Heart left ventricle (tissue), 16 donors: ENCODE measurements at regions not wholly inside any gene's neighbourhood (a gene's known extent, or its start where the extent isn't known, plus 50 kb on each side); places are given as distances from the start of the nearest gene placed in this dataset.

ENCODE experiments used
- ATAC-seq, 4 donors: fragments of 200-7000 bp; cut with Tn5 transposase; one replicate each; pipeline ENCODE4 v1.9.1; 2020 to 2022; ENCODE audit warnings: moderate library complexity in 4 of 4, mild to moderate bottlenecking in 3 of 4, moderate number of reproducible peaks in 1 of 4
- DNase-seq, 5 donors: peaks; one replicate each; pipeline ENCODE4 v3.0.0-alpha.2; 2020
- H3K27ac ChIP-seq, 12 donors: fragments of 200-600 bp; sonication (generic) in 4 of 12; one replicate each; pipeline versions ENCODE4 v1.5.0 to v1.8.0; 2016 to 2022; ENCODE audit warnings: mild to moderate bottlenecking in 2 of 12
- H3K27me3 ChIP-seq, 9 donors: fragments of 200-600 bp; sonication (generic) in 2 of 9; one replicate each; pipeline versions ENCODE4 v1.5.1 to v1.8.0; 2016 to 2022; ENCODE audit warnings: mild to moderate bottlenecking in 3 of 9
- H3K36me3 ChIP-seq, 9 donors: fragments of 200-600 bp; sonication (generic) in 2 of 9; one replicate each; pipeline versions ENCODE4 v1.5.0 to v1.8.0; 2018 to 2022; ENCODE audit warnings: mild to moderate bottlenecking in 2 of 9
- H3K4me1 ChIP-seq, 12 donors: fragments of 200-600 bp; sonication (generic) in 4 of 12; one replicate each; pipeline versions ENCODE4 v1.5.0 to v1.8.0; 2016 to 2022; ENCODE audit warnings: mild to moderate bottlenecking in 3 of 12
- H3K4me3 ChIP-seq, 12 donors: fragments of 200-600 bp; sonication (generic) in 4 of 12; one replicate each; pipeline versions ENCODE4 v1.5.0 to v1.8.0; 2017 to 2022; ENCODE audit warnings: mild to moderate bottlenecking in 9 of 12, moderate library complexity in 4 of 12
- H3K9me3 ChIP-seq, 12 donors: fragments of 200-600 bp; sonication (generic) in 4 of 12; one replicate each; pipeline versions ENCODE4 v1.5.0 to v1.8.0; 2016 to 2022; ENCODE audit warnings: mild to moderate bottlenecking in 1 of 12
- POLR2A ChIP-seq, 2 donors: fragments of 450-650 bp; IDR thresholded peaks; one replicate each; pipeline ENCODE4 v1.6.1; 2017; ENCODE audit warnings: antibody characterized with exemption in 2 of 2, mild to moderate bottlenecking in 2 of 2, moderate library complexity in 2 of 2
- WGBS, 4 donors: extraction: QIAGEN DNeasy Blood & Tissue Kit in 2 of 4; methylation state at CpG; one replicate each; pipeline versions ENCODE4 v1.1.5 to v1.1.7; 2013 to 2018; 5-methylcytosine and 5-hydroxymethylcytosine counted together
- intact Hi-C, 10 donors: fragments of 100-400 bp; cut with DNase I; formaldehyde crosslinking; loops; one replicate each; pipeline versions ENCODE4 v1.11.1 to v1.14.2; 2022
- TF ChIP-seq, protein P1 (sequence below), 12 donors: fragments of 200-600 bp; sonication (generic) in 4 of 12; IDR thresholded peaks; one replicate each; pipeline versions ENCODE4 v1.5.0 to v1.8.0; 2018 to 2022; ENCODE audit warnings: antibody characterized with exemption in 12 of 12, mild to moderate bottlenecking in 5 of 12
- donor health status: ischemic (EF 13 %, LVEDD 7.1; RV severe dilation, severe dysfunction).
- donor health status: healthy with polysubstance abuse.
- donor health status: DM: no; HTN: yes; CAD: no.
- donor health status: DM: no; HTN: no; CAD: no.
- donor health status: ischemic (EF 25% LVEDD 6.9; RV normal size, moderate dysfunction).
- donor health status: ischemic (EF 25% LVEDD 5.7; RV mildly dilated, moderate dysfunction).
- donor health status: healthy.
- donor health status: DM: yes; HTN: yes; CAD: no.
- donor health status: ischemic (EF 35%, LVEDD 5.7; RV mildly dilated, moderate dysfunction).
- donor health status: nonischemic (EF 11% LVEDD 7.7; RV severe dilation, severe dysfunction).
- donor health status: DM: yes; HTN: yes; CAD: no.
- donor health status: PGD.
- donor health status: ischemic (EF 29% LVEDD 5.4; RV normal size, mild dysfunction).
- donor health status: nonischemic (EF 23%, LVEDD 6.1; RV moderate dilation, normal function).

- TF ChIP-seq, protein P1, sequence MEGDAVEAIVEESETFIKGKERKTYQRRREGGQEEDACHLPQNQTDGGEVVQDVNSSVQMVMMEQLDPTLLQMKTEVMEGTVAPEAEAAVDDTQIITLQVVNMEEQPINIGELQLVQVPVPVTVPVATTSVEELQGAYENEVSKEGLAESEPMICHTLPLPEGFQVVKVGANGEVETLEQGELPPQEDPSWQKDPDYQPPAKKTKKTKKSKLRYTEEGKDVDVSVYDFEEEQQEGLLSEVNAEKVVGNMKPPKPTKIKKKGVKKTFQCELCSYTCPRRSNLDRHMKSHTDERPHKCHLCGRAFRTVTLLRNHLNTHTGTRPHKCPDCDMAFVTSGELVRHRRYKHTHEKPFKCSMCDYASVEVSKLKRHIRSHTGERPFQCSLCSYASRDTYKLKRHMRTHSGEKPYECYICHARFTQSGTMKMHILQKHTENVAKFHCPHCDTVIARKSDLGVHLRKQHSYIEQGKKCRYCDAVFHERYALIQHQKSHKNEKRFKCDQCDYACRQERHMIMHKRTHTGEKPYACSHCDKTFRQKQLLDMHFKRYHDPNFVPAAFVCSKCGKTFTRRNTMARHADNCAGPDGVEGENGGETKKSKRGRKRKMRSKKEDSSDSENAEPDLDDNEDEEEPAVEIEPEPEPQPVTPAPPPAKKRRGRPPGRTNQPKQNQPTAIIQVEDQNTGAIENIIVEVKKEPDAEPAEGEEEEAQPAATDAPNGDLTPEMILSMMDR (IDR thresholded peaks at IDR 0.05): no peak
- no peak for TF ChIP-seq POLR2A (IDR thresholded peaks at IDR 0.05)
- 46 to 55% (median 51%) methylated on average over 1 of the region's 1 CpG for WGBS, 4 donors
- no peaks in the 10 kb centered on the region for H3K36me3 ChIP-seq
- peak overlapping the region in 1 of 12 donors; percentile 33 for H3K27ac ChIP-seq
- H3K9me3 ChIP-seq: no peaks in the 10 kb centered on the region
- no peak overlapping the region for H3K4me3 ChIP-seq
- no peaks in the 10 kb centered on the region for H3K27me3 ChIP-seq
- peak in 3 of 4 donors; percentile 20 to 67 (median 41) for ATAC-seq
- DNase-seq: no peak
- peaks cover 0 to 13% (median 0%) of the 10 kb centered on the region in 12 donors for H3K4me1 ChIP-seq
- intact Hi-C loops: no loop called here
These were observed 145.9 kb upstream of the ATP1B1 start for GRCh38 chr1:168960595-168960994.

DNA sequence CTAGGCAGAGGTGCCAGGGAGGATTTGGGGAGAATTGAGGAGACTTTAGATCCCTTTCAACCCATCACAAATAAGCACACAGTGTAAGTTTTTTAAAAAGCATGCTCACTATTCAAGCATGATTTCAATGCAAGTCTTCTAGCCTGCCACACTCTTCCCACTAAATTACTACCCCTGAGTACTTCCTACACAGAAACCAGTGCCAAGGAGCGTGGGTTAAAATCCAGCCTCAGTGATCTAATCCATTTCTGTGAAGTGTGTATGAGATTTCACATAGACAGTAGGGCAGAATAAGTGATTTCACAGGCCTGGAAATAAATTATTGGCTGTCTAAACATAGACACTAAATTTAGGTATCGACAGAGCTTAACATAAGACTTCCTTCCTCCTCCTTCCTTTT is 142.9 kb upstream of the ATP1B1 start:
- no peak overlapping the region for H3K27ac ChIP-seq
- 65 to 74% (median 68%) methylated on average over 2 of the region's 2 CpGs for WGBS, 4 donors
- intact Hi-C loops: no loop called here
- no peak for DNase-seq
- TF ChIP-seq POLR2A (IDR thresholded peaks at IDR 0.05): no peak
- TF ChIP-seq, protein P1 (IDR thresholded peaks at IDR 0.05): no peak
- H3K36me3 ChIP-seq: no peaks in the 10 kb centered on the region
- no peaks in the 10 kb centered on the region for H3K9me3 ChIP-seq
- H3K27me3 ChIP-seq: no peaks in the 10 kb centered on the region
- H3K4me1 ChIP-seq: peaks cover 0 to 12% (median 0%) of the 10 kb centered on the region in 12 donors
- no peak overlapping the region for H3K4me3 ChIP-seq
- ATAC-seq: no peak

DNA sequence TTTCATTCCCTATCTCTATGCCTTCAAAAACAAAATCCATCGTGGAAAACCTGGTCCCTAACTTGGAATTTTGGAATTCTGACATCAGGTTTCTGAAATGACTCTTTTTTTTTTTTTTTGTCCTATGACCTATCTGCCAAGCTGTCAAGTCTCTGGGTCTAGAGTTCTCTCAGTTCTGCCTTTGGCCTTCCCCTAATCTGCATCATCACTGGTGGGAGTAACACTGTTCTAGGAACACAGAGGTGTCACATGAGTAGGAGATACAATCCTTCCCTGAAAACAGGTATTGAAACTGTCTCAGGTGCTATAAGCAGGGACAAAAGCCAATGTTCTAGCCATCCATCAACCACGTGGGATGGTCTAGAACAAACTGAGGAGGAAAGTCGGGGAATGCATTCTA is 142.0 kb upstream of the ATP1B1 start:
- 85 to 99% (median 96%) methylated on average over 3 of the region's 3 CpGs for WGBS, 4 donors
- Histone ChIP-seq H3K36me3 (no peaks in the 10 kb centered on the region), H3K27ac (no peak overlapping the region), H3K4me3 (no peak overlapping the region), H3K4me1 (peaks cover 0 to 10% (median 0%) of the 10 kb centered on the region in 12 donors), H3K9me3 (no peaks in the 10 kb centered on the region), H3K27me3 (no peaks in the 10 kb centered on the region)
- no peak for DNase-seq
- TF ChIP-seq, protein P1 (IDR thresholded peaks at IDR 0.05): no peak
- no peak for TF ChIP-seq POLR2A (IDR thresholded peaks at IDR 0.05)
- intact Hi-C loops: no loop called here
- ATAC-seq: no peak

DNA sequence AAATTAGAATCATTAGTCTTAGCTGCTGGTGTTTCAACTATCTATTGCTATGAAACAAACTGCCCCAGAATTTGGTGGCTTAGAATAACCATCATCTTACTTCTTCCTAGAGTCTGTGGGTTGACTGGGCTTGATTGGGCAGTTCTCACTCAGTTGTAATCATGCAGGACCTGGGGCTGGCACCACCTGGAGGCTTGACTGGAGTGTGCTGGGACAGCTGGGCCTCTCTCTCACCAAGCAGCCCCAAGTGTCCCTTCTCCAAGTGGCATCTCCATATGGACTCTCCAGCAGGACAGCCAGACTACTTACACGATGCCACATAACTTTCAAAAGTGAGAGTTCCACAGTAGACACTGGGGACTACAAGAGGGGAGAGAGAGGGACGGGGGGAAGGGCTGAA is 140.3 kb upstream of the ATP1B1 start:
- no peak for DNase-seq
- Histone ChIP-seq H3K4me1 (peaks cover 0 to 8% (median 2%) of the 10 kb centered on the region in 12 donors), H3K4me3 (no peak overlapping the region), H3K36me3 (no peaks in the 10 kb centered on the region), H3K27me3 (no peaks in the 10 kb centered on the region), H3K27ac (no peak overlapping the region), H3K9me3 (no peaks in the 10 kb centered on the region)
- no peak for TF ChIP-seq POLR2A (IDR thresholded peaks at IDR 0.05)
- TF ChIP-seq, protein P1 (IDR thresholded peaks at IDR 0.05): no peak
- no peak for ATAC-seq
- 88 to 96% (median 93%) methylated on average over 2 of the region's 2 CpGs for WGBS, 4 donors
- intact Hi-C loops: no loop called here
